Frontal cortex (tissue), 3 donors: ENCODE measurements at regions not wholly inside any gene's neighbourhood (a gene's known extent, or its start where the extent isn't known, plus 50 kb on each side); places are given as distances from the start of the nearest gene placed in this dataset.
"Not testable (repeated sequence)": the region's sequence is repeated elsewhere in the genome, so short reads cannot be mapped to it uniquely, and the experiment has no call there.

Experiments used
- DNase-seq, 2 donors: peaks; one replicate each; pipeline ENCODE4 v3.0.0; 2012; ENCODE audit warnings: low spot score in 2 of 2
- FAIRE-seq: peaks from 2 replicates; lab custom pipeline; 2012; peaks lifted over from hg19 to GRCh38; lab: Jason Lieb, UNC
- donor health status: control.
- donor health status: control.
- donor health status: control.

- no peak for FAIRE-seq
- DNase-seq = no peak
These were observed 305.9 kb upstream of the AMIGO2 start for GRCh38 chr12:47385653-47386052.

GRCh38 chr12:47383942-47384341 lies 304.2 kb upstream of the AMIGO2 start:
- FAIRE-seq = no peak
- DNase-seq = no peak

GRCh38 chr12:47382305-47382704 lies 302.5 kb upstream of the AMIGO2 start:
- FAIRE-seq = no peak

GRCh38 chr12:47378907-47379306 lies 299.1 kb upstream of the AMIGO2 start:
- DNase-seq (no peak), FAIRE-seq (no peak)

More at GRCh38 chr12:47382305-47382704, 302.5 kb upstream of the AMIGO2 start:
- no peak for DNase-seq

- DNase-seq (no peak), FAIRE-seq (no peak)
These were observed 298.4 kb upstream of the AMIGO2 start for GRCh38 chr12:47378222-47378582.

GRCh38 chr12:47377414-47378221 lies 297.9 kb upstream of the AMIGO2 start:
- peak in 1 of 2 donors; percentile 27 for DNase-seq
- no peak for FAIRE-seq

- no peak for DNase-seq
These were observed 297.2 kb upstream of the AMIGO2 start for GRCh38 chr12:47376927-47377326.

GRCh38 chr12:47373554-47374150 lies 293.9 kb upstream of the AMIGO2 start:
- DNase-seq (no peak), FAIRE-seq (no peak)

More at GRCh38 chr12:47376927-47377326, 297.2 kb upstream of the AMIGO2 start:
- no peak for FAIRE-seq

GRCh38 chr12:47370421-47370820 lies 290.7 kb upstream of the AMIGO2 start:
- DNase-seq (no peak), FAIRE-seq (no peak)

- no peak for FAIRE-seq
These were observed 289.3 kb upstream of the AMIGO2 start for GRCh38 chr12:47369085-47369484.

GRCh38 chr12:47367912-47368537 lies 288.3 kb upstream of the AMIGO2 start:
- FAIRE-seq = no peak
- DNase-seq = no peak

More at GRCh38 chr12:47369085-47369484, 289.3 kb upstream of the AMIGO2 start:
- no peak for DNase-seq

- no peak for FAIRE-seq
- DNase-seq = no peak
These were observed 286.8 kb upstream of the AMIGO2 start for GRCh38 chr12:47366579-47366978.

GRCh38 chr12:47366157-47366556 lies 286.4 kb upstream of the AMIGO2 start:
- FAIRE-seq (no peak), DNase-seq (no peak)

- not testable (repeated sequence) for DNase-seq, FAIRE-seq
These were observed 285.8 kb upstream of the AMIGO2 start for GRCh38 chr12:47365443-47366076.

- DNase-seq = no peak
- FAIRE-seq = no peak
These were observed 284.5 kb upstream of the AMIGO2 start for GRCh38 chr12:47364261-47364660.

GRCh38 chr12:47362126-47362705 lies 282.5 kb upstream of the AMIGO2 start:
- no peak for FAIRE-seq

GRCh38 chr12:47361389-47362021 lies 281.7 kb upstream of the AMIGO2 start:
- FAIRE-seq (no peak), DNase-seq (no peak)

More at GRCh38 chr12:47362126-47362705, 282.5 kb upstream of the AMIGO2 start:
- DNase-seq = no peak

- no peak for FAIRE-seq
- no peak for DNase-seq
These were observed 281.1 kb upstream of the AMIGO2 start for GRCh38 chr12:47360771-47361388.

GRCh38 chr12:47360093-47360480 lies 280.3 kb upstream of the AMIGO2 start:
- no peak for DNase-seq
- no peak for FAIRE-seq
